ENCODE measurements at regions not wholly inside any gene's neighbourhood (a gene's known extent, or its start where the extent isn't known, plus 50 kb on each side); places are given as distances from the start of the nearest gene placed in this dataset.
"Not testable (repeated sequence)": the region's sequence is repeated elsewhere in the genome, so short reads cannot be mapped to it uniquely, and the experiment has no call there.

- no peak for DNase-seq (ENCODE audit: low read depth)
These were observed 232.7 kb downstream of the DLL1 start for GRCh38 chr6:170057961-170058877.

DNA sequence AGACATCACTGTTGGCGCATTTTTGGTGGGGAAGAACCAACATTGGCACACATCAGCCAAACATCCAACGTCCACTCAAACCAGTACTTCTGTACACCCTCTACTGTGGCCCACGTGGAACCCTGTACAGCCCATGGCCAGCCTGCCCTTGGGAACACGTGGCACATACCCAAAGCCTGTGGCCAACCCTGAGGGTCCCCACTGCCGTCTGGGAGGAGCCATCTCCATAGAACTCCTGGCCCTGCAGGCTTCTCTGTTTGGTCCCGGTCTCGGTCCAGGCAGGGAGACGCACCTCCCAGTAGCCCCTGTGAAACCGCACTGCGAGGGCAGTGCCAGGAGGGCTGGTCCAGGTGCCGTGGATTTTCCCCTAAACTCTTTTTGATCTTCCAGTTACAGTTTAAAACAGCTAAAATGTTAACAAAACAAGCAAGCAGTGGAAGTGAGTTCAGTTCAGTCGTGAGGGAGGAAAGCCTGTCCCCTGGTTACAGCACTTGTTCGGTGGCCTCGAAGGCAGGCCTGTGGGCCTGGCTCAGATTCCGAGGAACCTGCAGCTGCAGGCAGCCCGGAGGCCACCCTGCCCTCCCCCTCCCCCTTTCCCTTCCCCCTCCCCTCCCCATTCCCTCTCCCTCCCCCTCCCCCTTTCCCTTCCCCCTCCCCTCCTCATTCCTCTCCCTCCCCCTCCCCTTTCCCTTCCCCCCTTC, 233.7 kb downstream of the DLL1 start:
- DNase-seq (ENCODE audit: low read depth) = no peak

DNA sequence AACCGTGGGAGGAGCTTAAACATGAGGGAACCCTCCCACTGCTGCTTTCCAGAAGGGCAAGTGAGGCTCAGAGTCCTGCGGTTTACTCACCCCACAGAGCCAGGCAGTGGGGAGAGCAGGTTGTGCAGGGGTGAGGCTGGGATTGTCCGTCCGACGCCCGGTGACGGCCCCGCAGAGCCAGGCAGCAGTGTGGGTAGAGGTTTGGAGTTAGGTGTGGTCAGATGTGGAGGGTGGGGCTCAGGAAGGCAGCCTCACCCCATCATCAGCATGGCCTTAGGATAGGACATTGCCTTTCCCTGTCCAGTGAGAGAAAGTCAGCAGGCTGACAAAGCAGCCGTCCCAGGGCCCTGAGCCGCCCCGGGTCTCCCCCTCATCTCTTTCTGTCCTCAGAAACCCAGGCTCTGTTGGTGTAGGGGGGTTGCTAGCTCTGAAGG, 234.6 kb downstream of the DLL1 start:
- no peak for DNase-seq (ENCODE audit: low read depth)

DNA sequence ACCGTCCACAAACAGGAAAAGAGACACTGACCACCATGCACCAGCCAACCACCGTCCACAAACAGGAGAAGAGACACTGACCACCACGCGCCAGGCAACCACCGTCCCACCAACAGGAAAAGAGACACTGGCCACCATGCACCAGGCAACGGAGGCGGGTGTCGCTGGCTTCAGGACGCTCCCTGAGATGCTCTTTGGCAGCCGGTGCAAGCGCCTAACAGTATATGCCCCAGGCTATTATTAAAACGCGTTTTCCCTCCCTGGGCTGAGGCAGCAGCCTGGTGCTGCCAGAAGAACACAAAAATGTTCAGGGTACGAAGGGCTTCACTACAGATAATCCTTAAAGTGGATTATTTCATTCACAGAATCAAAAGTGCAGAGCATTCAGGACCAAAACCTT, 235.1 kb downstream of the DLL1 start:
- not testable (repeated sequence) for DNase-seq (ENCODE audit: low read depth)

GRCh38 chr6:170053966-170054661, 236.8 kb downstream of the DLL1 start:
- no peak for DNase-seq (ENCODE audit: low read depth)

GRCh38 chr6:170052991-170053821, 237.7 kb downstream of the DLL1 start:
- DNase-seq (ENCODE audit: low read depth) = no peak

DNA sequence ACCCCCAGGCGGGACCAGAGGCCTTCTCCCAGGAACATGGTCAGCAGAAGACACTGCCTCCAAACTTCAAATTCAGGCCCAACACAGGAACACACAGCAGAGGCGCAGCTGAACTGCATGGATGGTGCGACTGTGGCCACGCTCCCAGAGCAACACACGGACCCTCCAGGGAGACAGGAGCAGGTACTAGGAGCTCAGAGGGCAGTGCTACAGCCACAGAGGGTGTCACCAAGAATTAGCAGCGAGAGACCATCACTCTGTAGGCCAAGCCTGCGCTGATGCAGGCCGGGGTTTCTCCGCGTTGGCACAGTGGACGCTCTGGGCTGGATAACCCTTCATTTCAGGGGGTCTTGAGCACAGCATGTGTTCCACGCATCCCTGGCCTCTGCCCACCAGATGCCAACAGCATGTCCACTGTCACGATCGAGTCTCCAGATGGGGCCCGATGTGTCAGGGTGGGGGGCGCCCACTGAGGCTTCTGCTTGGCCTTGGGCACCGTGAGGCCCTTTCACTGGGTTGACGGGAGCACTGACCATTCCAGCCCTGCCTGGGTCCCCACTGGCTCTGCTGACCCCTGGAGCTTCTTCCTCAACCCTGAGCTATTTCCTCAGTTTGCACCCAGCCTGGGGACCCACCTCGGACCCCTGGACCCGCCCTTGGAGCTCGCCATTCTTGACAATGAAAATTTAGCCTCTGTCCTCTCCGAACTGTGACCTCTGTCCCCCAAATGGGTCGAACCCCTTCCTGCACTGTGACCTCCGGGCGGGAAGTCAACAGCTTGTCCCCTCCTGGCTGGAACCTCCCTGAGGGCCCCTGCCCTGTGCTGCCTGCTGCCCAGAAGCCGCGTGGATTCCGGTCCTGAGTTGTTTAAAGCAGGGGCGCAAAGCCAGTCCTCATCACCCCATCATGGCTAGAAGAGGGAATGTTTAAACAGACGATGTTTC, 239.4 kb downstream of the DLL1 start:
- DNase-seq (ENCODE audit: low read depth) = no peak

DNA sequence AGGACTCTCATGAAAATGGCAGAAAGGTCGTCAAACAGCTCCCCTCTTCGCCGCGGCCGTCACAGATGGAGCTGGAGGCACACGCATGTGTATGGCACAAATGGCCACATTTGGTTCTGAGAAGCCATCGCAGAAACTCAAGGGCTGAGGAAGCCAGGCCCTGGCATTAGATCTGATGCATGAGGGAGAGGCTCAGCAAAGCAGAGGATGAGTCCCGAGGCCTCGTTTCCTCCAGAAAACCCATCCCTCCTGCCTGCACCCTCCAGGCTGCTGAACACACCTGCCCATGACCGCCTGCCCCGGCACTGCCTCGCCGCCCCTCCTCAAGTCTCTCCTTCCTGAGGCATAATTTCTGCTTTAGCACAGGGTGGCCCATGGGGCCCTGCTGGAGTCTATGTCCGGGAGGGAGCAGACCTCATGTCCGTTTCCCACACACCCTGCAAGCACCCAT, 240.3 kb downstream of the DLL1 start:
- DNase-seq (ENCODE audit: low read depth) = no peak

DNA sequence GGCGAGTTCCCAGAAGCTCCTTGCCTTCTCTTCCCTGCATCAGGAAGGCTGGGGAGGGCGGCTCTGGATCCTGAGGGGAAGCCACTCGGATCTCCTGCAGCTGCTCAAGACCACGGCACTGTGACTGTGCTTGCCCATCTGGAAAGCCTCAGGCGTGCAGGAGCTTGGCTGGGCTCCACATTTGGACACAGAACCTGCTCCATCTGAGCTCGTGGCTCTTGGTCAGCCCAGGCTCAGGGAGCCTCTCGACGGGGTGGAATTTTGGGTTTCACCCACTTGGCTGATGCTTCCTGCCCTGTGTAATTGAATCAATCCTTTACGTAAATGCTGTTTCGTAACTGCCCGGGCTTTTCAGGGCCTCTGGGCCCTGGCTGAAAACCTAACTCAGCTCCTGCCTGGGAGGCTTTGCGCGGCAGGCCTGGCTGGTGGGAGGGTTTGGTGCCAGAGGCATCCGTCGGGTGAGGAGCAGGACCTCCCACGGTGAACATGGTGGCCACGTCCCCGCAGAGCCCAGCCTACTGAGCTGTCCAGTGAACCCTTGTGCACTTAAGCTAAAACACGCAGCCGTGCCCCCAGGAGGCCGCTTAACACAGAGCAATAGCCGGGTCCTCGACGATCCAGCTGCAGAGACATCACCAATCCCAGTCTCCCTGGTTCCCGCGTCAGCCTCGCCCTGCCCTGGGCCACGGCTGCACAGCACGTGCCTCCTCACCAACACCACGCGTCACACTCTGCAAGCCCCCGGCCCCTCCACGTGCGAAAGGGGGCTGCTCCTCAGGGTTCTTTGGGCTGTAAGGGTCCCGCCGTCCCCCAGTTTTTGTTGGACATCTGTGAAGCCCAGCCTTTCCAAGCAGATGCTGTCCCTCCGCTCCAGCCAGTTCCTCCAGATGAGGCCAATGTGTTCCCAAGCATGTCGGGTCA, 241.0 kb downstream of the DLL1 start:
- no peak for DNase-seq (ENCODE audit: low read depth)

DNA sequence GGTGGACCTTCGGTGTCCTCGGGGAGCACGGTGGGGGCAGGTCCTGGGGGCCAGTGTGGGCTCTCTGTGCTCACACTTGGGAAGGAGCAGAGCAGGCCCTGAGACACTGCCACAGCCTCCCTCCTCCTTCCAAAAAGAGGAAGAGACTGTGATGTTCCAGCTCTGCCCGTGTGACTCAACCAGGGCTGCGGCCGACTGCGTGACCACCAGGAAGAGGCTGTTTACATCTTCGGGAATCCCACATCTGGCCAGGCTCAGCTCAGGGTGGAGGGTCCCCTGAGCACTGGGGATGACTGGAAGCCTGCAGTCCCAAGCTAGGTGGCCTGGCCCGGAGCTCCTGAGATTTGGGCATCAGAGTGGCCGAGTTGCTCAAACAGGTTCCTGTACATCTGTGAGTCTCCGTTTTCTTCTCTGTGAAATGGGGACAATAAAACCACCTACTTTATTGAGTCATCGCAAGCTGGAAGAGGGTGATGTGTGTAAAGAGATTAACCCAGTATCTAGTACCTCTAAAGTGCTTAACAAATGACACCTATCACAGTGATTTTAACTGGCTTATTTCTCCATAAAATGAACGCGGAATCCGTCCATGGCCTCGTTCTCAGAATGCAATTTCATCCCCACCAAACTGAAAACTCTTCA, 242.1 kb downstream of the DLL1 start:
- DNase-seq (ENCODE audit: low read depth) = no peak

- DNase-seq (ENCODE audit: low read depth) = no peak
These were observed 243.1 kb downstream of the DLL1 start for GRCh38 chr6:170047823-170048222.

DNA sequence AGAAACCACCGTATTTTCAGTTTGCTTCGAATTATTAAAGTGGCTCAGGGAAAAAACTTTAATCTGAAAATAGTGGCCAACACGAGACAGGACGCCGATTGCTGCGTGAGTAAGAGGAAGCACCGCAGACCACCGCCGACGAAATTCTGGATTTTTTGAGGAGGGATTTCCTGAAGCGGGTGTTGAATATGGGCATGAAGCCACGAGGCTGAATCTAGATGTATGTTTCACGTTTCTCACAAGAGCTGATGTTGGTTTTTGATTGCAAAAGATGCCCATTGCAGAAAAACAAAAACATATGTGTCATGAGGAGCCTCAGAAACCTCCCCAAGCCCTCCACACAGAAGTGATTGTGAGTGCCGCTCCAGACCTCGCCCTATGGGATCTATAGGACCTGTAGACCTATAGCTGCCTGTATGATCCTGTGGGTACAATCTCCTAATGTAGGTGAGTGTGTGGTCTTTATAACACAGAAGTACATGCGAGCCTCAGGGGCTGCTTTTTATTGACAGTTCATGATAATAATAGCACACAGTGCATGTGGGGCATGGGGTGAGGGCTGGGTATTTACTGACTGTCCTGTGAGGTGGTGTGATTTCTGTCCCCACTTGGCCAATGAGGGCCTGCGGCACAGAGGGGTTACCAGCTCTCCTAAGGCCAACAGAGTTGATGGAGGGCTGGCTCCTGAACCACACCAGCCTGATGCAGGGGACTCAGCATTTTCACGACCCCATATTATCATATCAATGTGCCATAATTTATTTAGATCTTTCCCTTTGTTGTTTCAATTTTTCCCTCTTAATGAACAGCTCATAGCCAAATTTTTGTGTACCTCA, 243.9 kb downstream of the DLL1 start:
- no peak for DNase-seq (ENCODE audit: low read depth)

DNA sequence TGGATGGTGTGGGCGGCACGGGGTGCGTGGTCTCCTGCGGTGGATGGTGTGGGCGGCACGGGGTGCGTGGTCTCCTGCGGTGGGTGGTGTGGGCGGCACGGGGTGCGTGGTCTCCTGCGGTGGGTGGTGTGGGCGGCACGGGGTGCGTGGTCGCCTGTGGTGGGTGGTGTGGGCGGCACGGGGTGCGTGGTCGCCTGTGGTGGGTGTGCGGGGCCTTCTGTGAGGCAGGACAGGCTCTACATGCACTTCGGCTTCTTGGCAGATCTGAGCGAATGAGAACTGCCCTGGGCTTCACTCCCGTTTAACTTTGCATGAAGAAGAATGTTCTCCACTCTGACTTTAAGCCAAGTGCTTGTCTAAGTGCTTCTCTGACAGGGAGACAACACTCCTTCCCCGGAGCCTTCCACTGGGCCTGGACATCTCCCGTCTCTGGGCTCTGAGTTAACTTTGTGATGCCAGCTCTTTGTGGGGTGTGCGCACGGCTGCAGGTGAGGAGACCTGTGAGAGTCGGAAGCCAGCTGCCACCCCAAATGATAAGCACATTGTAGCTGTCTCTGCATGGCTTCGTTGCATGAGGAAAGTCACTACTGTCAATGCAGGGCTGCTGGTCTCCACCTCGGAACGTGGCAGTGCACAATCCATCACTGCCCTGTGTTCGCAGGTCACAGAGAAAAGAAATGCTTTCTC, 244.8 kb downstream of the DLL1 start:
- no peak for DNase-seq (ENCODE audit: low read depth)

GRCh38 chr6:170045563-170045960, 245.3 kb downstream of the DLL1 start:
- no peak for DNase-seq (ENCODE audit: low read depth)

DNA sequence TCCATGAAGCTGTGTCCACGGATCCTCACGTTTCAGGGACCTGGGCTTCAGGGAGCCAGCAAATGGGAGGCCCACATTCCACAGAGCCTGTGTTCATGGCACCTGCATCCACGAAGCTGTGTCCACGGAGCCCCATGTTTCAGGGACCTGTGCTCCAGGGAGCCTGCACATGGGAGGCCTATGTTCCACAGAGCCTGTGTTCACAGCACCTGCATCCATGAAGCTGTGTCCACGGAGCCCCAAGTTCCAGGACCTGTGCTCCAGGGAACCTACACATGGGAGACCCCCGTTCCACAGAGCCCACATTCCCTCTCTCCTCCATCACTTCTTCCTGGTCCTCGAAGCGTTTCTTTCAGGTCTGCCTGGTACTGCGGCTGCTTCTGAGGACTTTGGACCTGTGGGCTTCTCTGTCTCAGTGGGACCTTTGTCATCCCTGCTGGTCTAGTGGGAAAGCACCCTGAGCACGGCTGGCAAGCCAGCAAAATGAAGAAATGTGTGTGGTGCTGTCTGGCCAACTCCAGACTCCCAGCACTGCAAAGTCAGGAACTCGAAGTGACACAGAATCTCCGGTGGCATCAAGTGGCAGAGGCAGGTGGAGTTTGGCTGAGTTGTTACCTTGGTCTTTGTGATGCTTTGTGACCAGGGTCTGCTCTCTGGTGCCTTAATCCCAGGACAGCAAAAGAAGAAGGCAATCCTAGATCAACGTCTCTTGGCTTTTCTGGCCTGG, 245.9 kb downstream of the DLL1 start:
- no peak for DNase-seq (ENCODE audit: low read depth)

- DNase-seq (ENCODE audit: low read depth) = no peak
These were observed 246.7 kb downstream of the DLL1 start for GRCh38 chr6:170043881-170044790.

All from stimulated activated CD4-positive, alpha-beta T cell treated with anti-CD3 and anti-CD28 coated beads, Interleukin-2, amount 100 ng/mL, for 4 hours (primary cell).